ENCODE measurements at regions not wholly inside any gene's neighbourhood (a gene's known extent, or its start where the extent isn't known, plus 50 kb on each side); places are given as distances from the start of the nearest gene placed in this dataset.
A peak's percentile ranks its signal among the peaks of the same experiment; 100 is the strongest.

DNA sequence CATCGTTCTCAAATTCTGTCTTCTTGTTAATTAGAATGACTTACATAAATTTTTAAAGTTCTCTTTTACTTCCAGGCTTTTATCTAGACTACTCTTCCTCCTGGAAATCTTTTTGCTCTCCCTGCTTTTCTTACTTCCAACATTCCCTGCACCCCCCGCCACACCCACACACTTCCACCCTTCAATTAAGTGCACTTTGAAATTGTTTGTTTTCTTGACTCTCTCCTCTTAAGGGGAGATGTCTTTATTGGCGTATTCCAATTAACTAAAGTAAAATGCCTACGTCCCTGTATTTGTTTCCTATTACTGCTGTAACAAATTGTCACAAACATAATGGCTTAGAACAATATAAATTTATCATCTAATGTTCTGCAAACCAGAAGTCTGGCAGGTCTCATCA is 125.2 kb upstream of the KRR1 start:
- Histone ChIP-seq H3K9me3 (ENCODE audit: low read depth) (no peaks in the 10 kb centered on the region), H3K4me1 (peaks cover 24% of the 10 kb centered on the region), H2AFZ (replicated peaks) (no peak overlapping the region), H3K27me3 (no peaks in the 10 kb centered on the region), H3F3A (ENCODE audit: low read depth) (peaks cover 20% of the 10 kb centered on the region), H3K4me2 (no peak overlapping the region), H3K27ac (no peak overlapping the region), H4K20me1 (ENCODE audit: low read depth) (peaks cover 4% of the 10 kb centered on the region), H3K4me3 (no peak overlapping the region), H3K79me2 (ENCODE audit: low read depth) (no peaks in the 10 kb centered on the region), H3K36me3 (no peaks in the 10 kb centered on the region), H3K9ac (no peak overlapping the region)
- no peaks in the 10 kb centered on the region for H3K36me3 Mint-ChIP-seq
- DNase-seq (ENCODE audit: low spot score), result no peak
- no peak overlapping the region for H3K27ac Mint-ChIP-seq
- peaks cover 49% of the 10 kb centered on the region for H3K4me1 Mint-ChIP-seq
- peaks cover 2% of the 10 kb centered on the region for H3K9me3 Mint-ChIP-seq
- TF ChIP-seq, protein P1, sequence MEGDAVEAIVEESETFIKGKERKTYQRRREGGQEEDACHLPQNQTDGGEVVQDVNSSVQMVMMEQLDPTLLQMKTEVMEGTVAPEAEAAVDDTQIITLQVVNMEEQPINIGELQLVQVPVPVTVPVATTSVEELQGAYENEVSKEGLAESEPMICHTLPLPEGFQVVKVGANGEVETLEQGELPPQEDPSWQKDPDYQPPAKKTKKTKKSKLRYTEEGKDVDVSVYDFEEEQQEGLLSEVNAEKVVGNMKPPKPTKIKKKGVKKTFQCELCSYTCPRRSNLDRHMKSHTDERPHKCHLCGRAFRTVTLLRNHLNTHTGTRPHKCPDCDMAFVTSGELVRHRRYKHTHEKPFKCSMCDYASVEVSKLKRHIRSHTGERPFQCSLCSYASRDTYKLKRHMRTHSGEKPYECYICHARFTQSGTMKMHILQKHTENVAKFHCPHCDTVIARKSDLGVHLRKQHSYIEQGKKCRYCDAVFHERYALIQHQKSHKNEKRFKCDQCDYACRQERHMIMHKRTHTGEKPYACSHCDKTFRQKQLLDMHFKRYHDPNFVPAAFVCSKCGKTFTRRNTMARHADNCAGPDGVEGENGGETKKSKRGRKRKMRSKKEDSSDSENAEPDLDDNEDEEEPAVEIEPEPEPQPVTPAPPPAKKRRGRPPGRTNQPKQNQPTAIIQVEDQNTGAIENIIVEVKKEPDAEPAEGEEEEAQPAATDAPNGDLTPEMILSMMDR (IDR thresholded peaks at IDR 0.05), result no peak
- TF ChIP-seq EZH2 (IDR thresholded peaks at IDR 0.05) (no peak), EZH2phosphoT487 (IDR thresholded peaks at IDR 0.05) (no peak)
- H3K4me3 Mint-ChIP-seq, result no peak overlapping the region
- H3K27me3 Mint-ChIP-seq (ENCODE audit: insufficient read depth, low read depth), result peaks cover 2% of the 10 kb centered on the region

DNA sequence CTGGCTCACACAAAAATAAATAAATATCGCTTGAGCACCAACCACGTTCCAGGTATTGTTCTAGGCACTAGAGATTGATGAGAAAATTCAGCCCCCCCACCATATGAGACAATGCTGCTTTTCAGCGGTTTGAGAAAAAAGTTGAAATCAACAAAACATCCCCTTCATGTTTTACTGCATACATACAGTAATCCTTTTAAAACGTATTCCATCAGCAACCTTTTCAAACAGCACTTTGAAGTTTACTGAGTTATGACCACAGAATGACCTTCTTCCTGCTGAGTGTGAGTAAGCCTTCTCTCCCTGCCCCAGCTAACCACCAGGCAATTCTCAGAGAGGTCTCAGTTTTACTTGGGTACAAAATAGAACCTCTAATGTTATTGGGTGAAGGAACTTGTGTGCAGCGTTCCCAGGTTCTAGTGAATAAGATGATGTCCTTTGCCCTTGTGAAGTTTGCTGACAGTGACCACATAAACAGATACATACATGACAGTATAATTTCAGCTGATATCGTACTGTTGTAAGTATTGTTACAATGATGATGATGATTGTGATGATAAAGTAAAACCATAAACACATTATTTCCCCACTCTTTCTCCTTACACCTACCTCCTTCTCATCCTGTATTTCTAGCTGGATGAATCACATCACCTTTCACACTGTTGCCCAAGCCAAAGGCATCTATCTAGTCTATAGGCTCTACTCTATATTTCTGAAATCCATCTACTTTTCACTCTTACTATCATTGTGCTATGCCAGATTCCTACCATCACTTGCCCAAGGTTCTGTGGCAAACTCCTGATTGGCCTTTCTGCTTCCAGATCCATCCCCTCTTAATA is 124.4 kb upstream of the KRR1 start:
- no peaks in the 10 kb centered on the region for H3K9me3 ChIP-seq (ENCODE audit: low read depth)
- peaks cover 4% of the 10 kb centered on the region for H4K20me1 ChIP-seq (ENCODE audit: low read depth)
- no peak overlapping the region for H3K4me2 ChIP-seq
- no peak overlapping the region for H3K4me3 ChIP-seq
- H3K36me3 Mint-ChIP-seq, result no peaks in the 10 kb centered on the region
- H3K9me3 Mint-ChIP-seq, result peaks cover 2% of the 10 kb centered on the region
- H3F3A ChIP-seq (ENCODE audit: low read depth), result peaks cover 24% of the 10 kb centered on the region
- H3K27ac ChIP-seq, result no peak overlapping the region
- no peaks in the 10 kb centered on the region for H3K27me3 ChIP-seq
- H3K36me3 ChIP-seq, result no peaks in the 10 kb centered on the region
- TF ChIP-seq EZH2phosphoT487 (IDR thresholded peaks at IDR 0.05), result no peak
- TF ChIP-seq, protein P1 (IDR thresholded peaks at IDR 0.05), result no peak
- TF ChIP-seq EZH2 (IDR thresholded peaks at IDR 0.05), result no peak
- no peaks in the 10 kb centered on the region for H3K79me2 ChIP-seq (ENCODE audit: low read depth)
- no peak overlapping the region for H3K27ac Mint-ChIP-seq
- peaks cover 41% of the 10 kb centered on the region for H3K4me1 Mint-ChIP-seq
- H3K9ac ChIP-seq, result no peak overlapping the region
- no peak overlapping the region for H3K4me3 Mint-ChIP-seq
- H3K27me3 Mint-ChIP-seq (ENCODE audit: insufficient read depth, low read depth), result peaks cover 2% of the 10 kb centered on the region
- H2AFZ ChIP-seq (replicated peaks), result no peak overlapping the region
- peaks cover 26% of the 10 kb centered on the region for H3K4me1 ChIP-seq
- no peak for DNase-seq (ENCODE audit: low spot score)

DNA sequence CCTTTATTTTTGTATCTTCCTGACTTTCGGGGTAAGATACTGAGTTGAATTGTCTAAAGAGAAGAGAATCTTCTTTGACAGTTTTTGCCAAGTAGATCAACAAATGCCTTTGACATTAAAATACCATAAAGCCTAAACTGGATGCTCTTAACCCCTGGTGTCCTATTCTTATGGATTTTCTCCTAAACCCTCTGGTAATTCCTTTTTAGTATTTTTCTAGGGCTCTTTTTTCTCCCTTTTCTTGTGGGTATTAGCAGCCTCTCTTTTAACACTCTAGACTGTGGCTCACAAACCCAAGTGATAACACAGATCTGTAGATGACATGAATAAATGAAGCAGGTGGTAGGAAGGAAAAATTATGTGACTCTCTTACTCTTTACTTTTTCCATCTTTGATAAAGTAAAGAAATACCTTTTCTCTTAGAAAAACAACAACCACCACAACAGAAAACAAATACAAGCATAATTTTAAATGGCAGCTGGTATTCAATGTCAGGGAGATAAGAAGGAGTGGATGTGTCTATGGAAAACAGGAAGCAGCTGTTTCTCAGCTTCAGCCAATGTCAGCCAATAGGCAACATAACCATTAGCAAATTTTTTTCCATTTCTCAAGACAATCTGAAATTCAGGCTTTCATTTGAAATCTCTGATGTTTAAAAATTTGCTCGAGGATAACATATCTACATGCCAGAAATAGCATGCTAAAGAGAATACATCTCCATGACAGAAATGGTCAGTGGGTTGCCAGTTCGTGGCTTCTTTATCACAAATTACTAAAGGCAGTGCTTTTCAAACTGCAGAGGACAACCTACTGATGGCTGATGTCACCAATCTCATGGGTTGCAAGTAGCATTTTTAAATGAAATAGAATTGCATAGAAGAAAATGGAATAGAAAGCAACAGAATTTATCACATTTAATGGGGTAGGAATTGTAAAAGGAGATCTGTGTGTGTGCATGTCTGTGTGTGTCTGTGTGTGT is 123.1 kb upstream of the KRR1 start:
- peaks cover 24% of the 10 kb centered on the region for H3F3A ChIP-seq (ENCODE audit: low read depth)
- no peaks in the 10 kb centered on the region for H3K9me3 ChIP-seq (ENCODE audit: low read depth)
- no peak overlapping the region for H3K27ac Mint-ChIP-seq
- peak overlapping the region; percentile 20 for H3K27ac ChIP-seq
- H3K4me2 ChIP-seq, result peak overlapping the region; percentile 27
- H3K4me1 ChIP-seq, result peaks cover 26% of the 10 kb centered on the region
- H3K9me3 Mint-ChIP-seq, result peaks cover 6% of the 10 kb centered on the region
- TF ChIP-seq EZH2phosphoT487 (IDR thresholded peaks at IDR 0.05), result no peak
- H3K4me1 Mint-ChIP-seq, result peaks cover 34% of the 10 kb centered on the region
- H2AFZ ChIP-seq (replicated peaks), result no peak overlapping the region
- H3K9ac ChIP-seq, result no peak overlapping the region
- H3K4me3 ChIP-seq, result no peak overlapping the region
- H3K4me3 Mint-ChIP-seq, result no peak overlapping the region
- peaks cover 2% of the 10 kb centered on the region for H3K36me3 Mint-ChIP-seq
- H4K20me1 ChIP-seq (ENCODE audit: low read depth), result peaks cover 4% of the 10 kb centered on the region
- no peak for DNase-seq (ENCODE audit: low spot score)
- H3K36me3 ChIP-seq, result no peaks in the 10 kb centered on the region
- no peaks in the 10 kb centered on the region for H3K27me3 ChIP-seq
- no peaks in the 10 kb centered on the region for H3K79me2 ChIP-seq (ENCODE audit: low read depth)
- H3K27me3 Mint-ChIP-seq (ENCODE audit: insufficient read depth, low read depth), result peaks cover 6% of the 10 kb centered on the region
